Liver (tissue), 3 donors: ENCODE measurements at regions not wholly inside any gene's neighbourhood (a gene's known extent, or its start where the extent isn't known, plus 50 kb on each side); places are given as distances from the start of the nearest gene placed in this dataset.

ENCODE experiments used
- FOXA1 ChIP-seq: IDR thresholded peaks from 2 replicates; pipeline ENCODE4 v1.6.1; 2016; ENCODE audit warnings: antibody characterized with exemption
- GABPA ChIP-seq, 2 donors: IDR thresholded peaks in 1 of 2; conservative IDR thresholded peaks in 1 of 2; 2 replicates each; pipeline ENCODE4 v1.6.1; 2016; ENCODE audit warnings: antibody characterized with exemption in 2 of 2, mild to moderate bottlenecking in 1 of 2, moderate library complexity in 1 of 2
- JUND ChIP-seq, 2 donors: IDR thresholded peaks; 2 replicates each; pipeline ENCODE4 v1.6.1; 2016; ENCODE audit warnings: antibody characterized with exemption in 2 of 2
- NR2F2 ChIP-seq: IDR thresholded peaks from 2 replicates; pipeline ENCODE4 v1.6.1; 2016; ENCODE audit warnings: antibody characterized with exemption
- RAD21 ChIP-seq, 2 donors: IDR thresholded peaks; 2 replicates each; pipeline ENCODE4 v1.6.1; 2016; ENCODE audit warnings: antibody characterized with exemption in 2 of 2, mild to moderate bottlenecking in 2 of 2
- RXRA ChIP-seq, 2 donors: IDR thresholded peaks; 2 replicates each; pipeline ENCODE4 v1.6.1; 2017 to 2018; ENCODE audit warnings: antibody characterized with exemption in 2 of 2, mild to moderate bottlenecking in 1 of 2
- SP1 ChIP-seq: IDR thresholded peaks from 2 replicates; pipeline ENCODE4 v1.6.1; 2018; ENCODE audit warnings: antibody characterized with exemption, mild to moderate bottlenecking
- TAF1 ChIP-seq: conservative IDR thresholded peaks from 2 replicates; pipeline ENCODE4 v1.6.1; 2016; ENCODE audit warnings: antibody characterized with exemption, mild to moderate bottlenecking
- YY1 ChIP-seq: IDR thresholded peaks from 2 replicates; pipeline ENCODE4 v1.6.1; 2016; ENCODE audit warnings: antibody characterized with exemption, mild to moderate bottlenecking
- TF ChIP-seq, protein P1 (sequence below): fragments of 150-350 bp; IDR thresholded peaks from 2 replicates; pipeline ENCODE4 v1.5.1; 2017; ENCODE audit warnings: improper control_type of control experiment, low read depth, low read length; ENCODE audit not compliant: missing input control
- TF ChIP-seq, protein P2 (sequence below): IDR thresholded peaks from 2 replicates; pipeline ENCODE4 v1.6.1; 2016; ENCODE audit warnings: antibody characterized with exemption
- TF ChIP-seq, protein P3 (sequence below): IDR thresholded peaks from 2 replicates; pipeline ENCODE4 v1.6.1; 2016; ENCODE audit warnings: antibody characterized with exemption, mild to moderate bottlenecking
- TF ChIP-seq, protein P4 (sequence below): IDR thresholded peaks from 2 replicates; pipeline ENCODE4 v1.6.1; 2016; ENCODE audit warnings: antibody characterized with exemption
- TF ChIP-seq, protein P5 (sequence below): IDR thresholded peaks from 2 replicates; pipeline ENCODE4 v1.6.1; 2016; ENCODE audit warnings: antibody characterized with exemption
- donor health status: healthy.
- donor health status: healthy.

DNA sequence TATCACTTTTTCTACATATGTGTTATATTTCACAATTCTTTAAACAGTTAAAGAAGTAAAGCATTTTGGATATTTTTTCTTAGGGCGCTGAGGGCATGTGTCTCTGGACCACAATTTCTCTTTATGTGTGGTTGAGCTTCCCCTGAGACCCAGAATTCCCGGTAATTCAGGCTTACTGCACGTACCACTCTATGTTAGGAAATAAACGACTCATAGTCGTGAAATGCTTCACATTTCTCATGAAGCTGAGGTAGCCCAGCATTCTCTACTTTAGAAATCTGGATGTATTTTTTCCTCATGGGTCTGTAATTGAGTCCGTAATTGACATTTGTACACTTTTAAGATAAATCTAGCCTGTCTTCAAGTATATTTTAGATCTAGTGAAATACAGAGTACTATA, 170.6 kb downstream of the FZD1 start:
- TF ChIP-seq, protein P1, sequence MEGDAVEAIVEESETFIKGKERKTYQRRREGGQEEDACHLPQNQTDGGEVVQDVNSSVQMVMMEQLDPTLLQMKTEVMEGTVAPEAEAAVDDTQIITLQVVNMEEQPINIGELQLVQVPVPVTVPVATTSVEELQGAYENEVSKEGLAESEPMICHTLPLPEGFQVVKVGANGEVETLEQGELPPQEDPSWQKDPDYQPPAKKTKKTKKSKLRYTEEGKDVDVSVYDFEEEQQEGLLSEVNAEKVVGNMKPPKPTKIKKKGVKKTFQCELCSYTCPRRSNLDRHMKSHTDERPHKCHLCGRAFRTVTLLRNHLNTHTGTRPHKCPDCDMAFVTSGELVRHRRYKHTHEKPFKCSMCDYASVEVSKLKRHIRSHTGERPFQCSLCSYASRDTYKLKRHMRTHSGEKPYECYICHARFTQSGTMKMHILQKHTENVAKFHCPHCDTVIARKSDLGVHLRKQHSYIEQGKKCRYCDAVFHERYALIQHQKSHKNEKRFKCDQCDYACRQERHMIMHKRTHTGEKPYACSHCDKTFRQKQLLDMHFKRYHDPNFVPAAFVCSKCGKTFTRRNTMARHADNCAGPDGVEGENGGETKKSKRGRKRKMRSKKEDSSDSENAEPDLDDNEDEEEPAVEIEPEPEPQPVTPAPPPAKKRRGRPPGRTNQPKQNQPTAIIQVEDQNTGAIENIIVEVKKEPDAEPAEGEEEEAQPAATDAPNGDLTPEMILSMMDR = no peak
- TF ChIP-seq YY1 (no peak), SP1 (no peak), RAD21 (IDR thresholded peaks at IDR 0.05) (no peak), JUND (IDR thresholded peaks at IDR 0.05) (no peak), GABPA (IDR thresholded peaks at IDR 0.05 in 1 of 2, conservative IDR thresholded peaks at IDR 0.05 in 1 of 2) (no peak), TAF1 (no peak), NR2F2 (no peak), RXRA (IDR thresholded peaks at IDR 0.05) (no peak), FOXA1 (no peak)
- TF ChIP-seq, protein P2, sequence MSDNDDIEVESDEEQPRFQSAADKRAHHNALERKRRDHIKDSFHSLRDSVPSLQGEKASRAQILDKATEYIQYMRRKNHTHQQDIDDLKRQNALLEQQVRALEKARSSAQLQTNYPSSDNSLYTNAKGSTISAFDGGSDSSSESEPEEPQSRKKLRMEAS = no peak
- TF ChIP-seq, protein P3, sequence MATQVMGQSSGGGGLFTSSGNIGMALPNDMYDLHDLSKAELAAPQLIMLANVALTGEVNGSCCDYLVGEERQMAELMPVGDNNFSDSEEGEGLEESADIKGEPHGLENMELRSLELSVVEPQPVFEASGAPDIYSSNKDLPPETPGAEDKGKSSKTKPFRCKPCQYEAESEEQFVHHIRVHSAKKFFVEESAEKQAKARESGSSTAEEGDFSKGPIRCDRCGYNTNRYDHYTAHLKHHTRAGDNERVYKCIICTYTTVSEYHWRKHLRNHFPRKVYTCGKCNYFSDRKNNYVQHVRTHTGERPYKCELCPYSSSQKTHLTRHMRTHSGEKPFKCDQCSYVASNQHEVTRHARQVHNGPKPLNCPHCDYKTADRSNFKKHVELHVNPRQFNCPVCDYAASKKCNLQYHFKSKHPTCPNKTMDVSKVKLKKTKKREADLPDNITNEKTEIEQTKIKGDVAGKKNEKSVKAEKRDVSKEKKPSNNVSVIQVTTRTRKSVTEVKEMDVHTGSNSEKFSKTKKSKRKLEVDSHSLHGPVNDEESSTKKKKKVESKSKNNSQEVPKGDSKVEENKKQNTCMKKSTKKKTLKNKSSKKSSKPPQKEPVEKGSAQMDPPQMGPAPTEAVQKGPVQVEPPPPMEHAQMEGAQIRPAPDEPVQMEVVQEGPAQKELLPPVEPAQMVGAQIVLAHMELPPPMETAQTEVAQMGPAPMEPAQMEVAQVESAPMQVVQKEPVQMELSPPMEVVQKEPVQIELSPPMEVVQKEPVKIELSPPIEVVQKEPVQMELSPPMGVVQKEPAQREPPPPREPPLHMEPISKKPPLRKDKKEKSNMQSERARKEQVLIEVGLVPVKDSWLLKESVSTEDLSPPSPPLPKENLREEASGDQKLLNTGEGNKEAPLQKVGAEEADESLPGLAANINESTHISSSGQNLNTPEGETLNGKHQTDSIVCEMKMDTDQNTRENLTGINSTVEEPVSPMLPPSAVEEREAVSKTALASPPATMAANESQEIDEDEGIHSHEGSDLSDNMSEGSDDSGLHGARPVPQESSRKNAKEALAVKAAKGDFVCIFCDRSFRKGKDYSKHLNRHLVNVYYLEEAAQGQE = no peak
- TF ChIP-seq, protein P4, sequence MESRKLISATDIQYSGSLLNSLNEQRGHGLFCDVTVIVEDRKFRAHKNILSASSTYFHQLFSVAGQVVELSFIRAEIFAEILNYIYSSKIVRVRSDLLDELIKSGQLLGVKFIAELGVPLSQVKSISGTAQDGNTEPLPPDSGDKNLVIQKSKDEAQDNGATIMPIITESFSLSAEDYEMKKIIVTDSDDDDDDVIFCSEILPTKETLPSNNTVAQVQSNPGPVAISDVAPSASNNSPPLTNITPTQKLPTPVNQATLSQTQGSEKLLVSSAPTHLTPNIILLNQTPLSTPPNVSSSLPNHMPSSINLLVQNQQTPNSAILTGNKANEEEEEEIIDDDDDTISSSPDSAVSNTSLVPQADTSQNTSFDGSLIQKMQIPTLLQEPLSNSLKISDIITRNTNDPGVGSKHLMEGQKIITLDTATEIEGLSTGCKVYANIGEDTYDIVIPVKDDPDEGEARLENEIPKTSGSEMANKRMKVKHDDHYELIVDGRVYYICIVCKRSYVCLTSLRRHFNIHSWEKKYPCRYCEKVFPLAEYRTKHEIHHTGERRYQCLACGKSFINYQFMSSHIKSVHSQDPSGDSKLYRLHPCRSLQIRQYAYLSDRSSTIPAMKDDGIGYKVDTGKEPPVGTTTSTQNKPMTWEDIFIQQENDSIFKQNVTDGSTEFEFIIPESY = no peak
- TF ChIP-seq, protein P5, sequence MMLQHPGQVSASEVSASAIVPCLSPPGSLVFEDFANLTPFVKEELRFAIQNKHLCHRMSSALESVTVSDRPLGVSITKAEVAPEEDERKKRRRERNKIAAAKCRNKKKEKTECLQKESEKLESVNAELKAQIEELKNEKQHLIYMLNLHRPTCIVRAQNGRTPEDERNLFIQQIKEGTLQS = no peak
